ENCODE measurements at regions not wholly inside any gene's neighbourhood (a gene's known extent, or its start where the extent isn't known, plus 50 kb on each side); places are given as distances from the start of the nearest gene placed in this dataset.

DNA sequence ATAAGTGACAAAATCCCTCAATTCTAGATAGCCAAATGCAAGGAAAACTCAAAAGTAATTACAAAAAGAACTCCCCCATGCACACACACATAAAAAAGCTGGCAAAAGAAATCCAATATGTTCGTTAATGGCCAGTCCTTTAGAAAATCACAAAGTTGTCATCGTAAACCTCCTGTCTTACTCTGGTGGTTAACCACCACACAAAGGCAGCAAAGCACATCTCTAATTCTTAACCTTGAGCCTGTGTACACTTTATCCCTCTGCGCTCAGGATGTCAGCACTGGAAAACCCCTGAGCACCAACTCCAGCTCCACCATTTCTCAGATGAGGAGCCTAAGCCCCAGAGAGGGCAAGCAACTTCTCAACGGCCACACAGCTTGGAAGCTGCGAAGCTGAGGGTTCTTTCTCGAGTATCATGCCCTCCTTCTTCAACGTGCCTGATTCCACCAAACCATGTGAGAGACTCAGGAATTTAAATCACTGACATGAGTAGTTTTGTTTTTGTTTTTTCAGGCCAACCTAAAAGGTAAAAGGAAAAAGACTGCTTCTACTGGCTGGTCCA is 72.5 kb downstream of the C16orf95 start:
- H3K36me3 ChIP-seq: no peaks in the 10 kb centered on the region
- 43 to 57% (median 54%) methylated on average over 7 of the region's 7 CpGs for WGBS, 3 donors
- no peak overlapping the region for H3K27ac ChIP-seq
- TF ChIP-seq, protein P1, sequence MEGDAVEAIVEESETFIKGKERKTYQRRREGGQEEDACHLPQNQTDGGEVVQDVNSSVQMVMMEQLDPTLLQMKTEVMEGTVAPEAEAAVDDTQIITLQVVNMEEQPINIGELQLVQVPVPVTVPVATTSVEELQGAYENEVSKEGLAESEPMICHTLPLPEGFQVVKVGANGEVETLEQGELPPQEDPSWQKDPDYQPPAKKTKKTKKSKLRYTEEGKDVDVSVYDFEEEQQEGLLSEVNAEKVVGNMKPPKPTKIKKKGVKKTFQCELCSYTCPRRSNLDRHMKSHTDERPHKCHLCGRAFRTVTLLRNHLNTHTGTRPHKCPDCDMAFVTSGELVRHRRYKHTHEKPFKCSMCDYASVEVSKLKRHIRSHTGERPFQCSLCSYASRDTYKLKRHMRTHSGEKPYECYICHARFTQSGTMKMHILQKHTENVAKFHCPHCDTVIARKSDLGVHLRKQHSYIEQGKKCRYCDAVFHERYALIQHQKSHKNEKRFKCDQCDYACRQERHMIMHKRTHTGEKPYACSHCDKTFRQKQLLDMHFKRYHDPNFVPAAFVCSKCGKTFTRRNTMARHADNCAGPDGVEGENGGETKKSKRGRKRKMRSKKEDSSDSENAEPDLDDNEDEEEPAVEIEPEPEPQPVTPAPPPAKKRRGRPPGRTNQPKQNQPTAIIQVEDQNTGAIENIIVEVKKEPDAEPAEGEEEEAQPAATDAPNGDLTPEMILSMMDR (IDR thresholded peaks at IDR 0.05): no peak
- TF ChIP-seq POLR2A (IDR thresholded peaks at IDR 0.05): no peak
- no peak for TF ChIP-seq EP300 (IDR thresholded peaks at IDR 0.05)
- H3K9me3 ChIP-seq: no peaks in the 10 kb centered on the region
- no peaks in the 10 kb centered on the region for H3K4me1 ChIP-seq (ENCODE audit: insufficient read depth)
- intact Hi-C loops (cut with DNase I): no loop called here
- H3K4me3 ChIP-seq: no peak overlapping the region
- DNase-seq: no peak
- no peaks in the 10 kb centered on the region for H3K27me3 ChIP-seq

DNA sequence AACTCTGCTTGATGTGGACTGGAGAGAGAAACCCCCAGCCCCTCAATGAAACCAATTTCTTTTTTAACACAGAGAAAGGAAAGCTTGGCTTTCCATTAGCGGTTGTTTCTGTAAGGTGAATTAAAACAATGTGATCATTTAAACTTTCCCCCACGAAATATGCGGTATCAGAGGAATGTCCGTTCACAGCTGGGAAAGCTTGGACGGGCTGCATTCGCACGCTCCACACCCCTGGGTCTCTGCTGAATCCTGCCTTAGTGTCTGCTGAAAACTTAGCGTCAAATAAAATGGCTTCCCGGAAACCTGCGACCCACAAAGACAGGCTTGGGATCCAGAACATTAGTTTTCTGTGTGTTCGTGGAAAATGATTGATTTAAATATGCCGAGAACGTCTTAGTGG is 71.7 kb downstream of the C16orf95 start:
- no peaks in the 10 kb centered on the region for H3K36me3 ChIP-seq
- no peak overlapping the region for H3K4me3 ChIP-seq
- H3K27me3 ChIP-seq: no peaks in the 10 kb centered on the region
- H3K9me3 ChIP-seq: no peaks in the 10 kb centered on the region
- H3K27ac ChIP-seq: no peak overlapping the region
- intact Hi-C loops (cut with DNase I): no loop called here
- no peak for DNase-seq
- no peaks in the 10 kb centered on the region for H3K4me1 ChIP-seq (ENCODE audit: insufficient read depth)
- WGBS, 3 donors: 81 to 91% (median 83%) methylated on average over 13 of the region's 13 CpGs
- TF ChIP-seq, protein P1 (IDR thresholded peaks at IDR 0.05): no peak
- no peak for TF ChIP-seq EP300 (IDR thresholded peaks at IDR 0.05)
- TF ChIP-seq POLR2A (IDR thresholded peaks at IDR 0.05): no peak

DNA sequence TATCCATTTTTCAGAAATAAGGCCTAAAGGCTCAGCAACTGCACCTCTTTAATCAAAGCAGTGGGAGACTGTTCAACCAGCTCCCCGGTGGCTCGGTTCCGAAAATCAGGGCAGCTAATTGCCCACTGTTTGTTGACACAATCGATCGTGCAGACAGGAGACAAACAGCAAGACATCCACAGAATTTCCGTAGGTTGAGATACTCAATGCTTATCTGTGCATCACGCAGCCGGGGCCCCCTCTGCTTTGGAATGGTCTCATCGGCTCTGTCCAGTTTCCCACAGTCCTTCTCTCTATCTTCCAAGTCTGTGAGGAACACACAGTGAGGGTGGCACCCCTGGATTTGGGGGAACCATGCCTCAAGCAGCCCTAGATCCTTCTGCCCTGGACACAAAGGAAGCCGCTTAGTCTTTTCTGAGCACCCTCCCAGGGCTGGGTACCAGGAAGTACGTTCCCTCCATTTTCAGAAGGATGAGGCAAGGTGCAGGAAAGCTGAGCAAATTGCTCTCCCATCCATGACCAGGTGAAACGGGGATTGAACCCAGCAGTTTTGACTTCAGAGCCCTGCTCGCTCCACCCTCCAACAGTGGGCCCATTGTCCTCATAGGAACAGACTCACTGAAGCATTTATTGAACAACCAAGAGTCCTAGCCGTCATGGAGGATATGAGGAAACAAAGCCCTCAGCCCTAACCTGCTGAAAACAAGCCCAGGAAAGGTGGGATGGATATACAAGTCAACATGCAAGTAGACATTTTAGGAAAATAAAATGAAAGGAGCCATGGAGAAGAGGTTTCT is 70.7 kb downstream of the C16orf95 start:
- 84 to 86% (median 85%) methylated on average over 14 of the region's 14 CpGs for WGBS, 3 donors
- no peaks in the 10 kb centered on the region for H3K27me3 ChIP-seq
- H3K4me1 ChIP-seq (ENCODE audit: insufficient read depth): no peaks in the 10 kb centered on the region
- TF ChIP-seq, protein P1 (IDR thresholded peaks at IDR 0.05): no peak
- no peaks in the 10 kb centered on the region for H3K9me3 ChIP-seq
- H3K36me3 ChIP-seq: no peaks in the 10 kb centered on the region
- no peak for DNase-seq
- intact Hi-C loops (cut with DNase I): no loop called here
- no peak overlapping the region for H3K4me3 ChIP-seq
- no peak overlapping the region for H3K27ac ChIP-seq

DNA sequence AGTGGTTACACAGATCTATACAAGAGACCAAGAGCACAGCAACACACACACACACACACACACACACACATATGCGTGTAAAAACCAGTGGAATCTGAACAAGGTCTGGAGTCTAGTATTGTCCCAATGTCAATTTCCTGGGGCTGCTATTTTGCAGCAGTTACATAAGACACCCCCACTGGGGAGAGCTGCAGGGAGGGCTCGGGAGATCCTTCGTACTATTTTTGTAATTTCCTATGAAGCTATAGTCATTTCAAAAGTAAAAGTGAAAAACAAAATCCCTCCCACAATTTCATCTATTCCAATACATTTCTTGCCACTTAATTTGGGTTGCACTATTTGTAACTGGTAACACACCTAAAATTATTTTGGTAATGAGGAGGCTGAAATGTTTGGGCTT is 68.5 kb downstream of the C16orf95 start:
- no peaks in the 10 kb centered on the region for H3K27me3 ChIP-seq
- no peak for DNase-seq
- TF ChIP-seq EP300 (IDR thresholded peaks at IDR 0.05) (no peak), POLR2A (IDR thresholded peaks at IDR 0.05) (no peak)
- TF ChIP-seq, protein P1 (IDR thresholded peaks at IDR 0.05): no peak
- no peaks in the 10 kb centered on the region for H3K4me1 ChIP-seq (ENCODE audit: insufficient read depth)
- intact Hi-C loops (cut with DNase I): no loop called here
- no peak overlapping the region for H3K4me3 ChIP-seq
- no peak overlapping the region for H3K27ac ChIP-seq
- H3K36me3 ChIP-seq: no peaks in the 10 kb centered on the region
- no peaks in the 10 kb centered on the region for H3K9me3 ChIP-seq
- 62 to 75% (median 66%) methylated on average over 3 of the region's 3 CpGs for WGBS, 3 donors

Data from ovary (tissue), 7 donors.